ENCODE measurements at regions not wholly inside any gene's neighbourhood (a gene's known extent, or its start where the extent isn't known, plus 50 kb on each side); places are given as distances from the start of the nearest gene placed in this dataset.
"Not testable (repeated sequence)": the region's sequence is repeated elsewhere in the genome, so short reads cannot be mapped to it uniquely, and the experiment has no call there.

DNA sequence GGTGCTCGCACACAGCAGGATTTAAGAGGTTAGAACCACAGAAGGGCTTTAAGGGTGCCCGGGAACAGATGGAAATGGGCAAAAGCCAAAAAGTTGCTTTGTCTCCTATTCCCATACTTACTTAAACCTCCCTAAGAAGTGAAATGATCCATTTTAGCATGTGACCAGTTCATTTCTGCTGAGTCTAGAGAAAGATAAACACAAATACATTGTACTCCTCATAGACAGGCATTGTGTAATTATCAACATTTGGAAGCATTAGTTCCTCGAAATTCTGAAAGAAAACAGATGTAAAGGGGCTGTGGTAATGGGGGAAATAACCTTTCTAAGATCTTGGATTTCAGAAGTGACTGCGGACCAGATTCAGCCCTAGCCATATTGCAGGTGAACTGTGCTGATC is 178.3 kb downstream of the CYB561 start:
- DNase-seq = no peak

DNA sequence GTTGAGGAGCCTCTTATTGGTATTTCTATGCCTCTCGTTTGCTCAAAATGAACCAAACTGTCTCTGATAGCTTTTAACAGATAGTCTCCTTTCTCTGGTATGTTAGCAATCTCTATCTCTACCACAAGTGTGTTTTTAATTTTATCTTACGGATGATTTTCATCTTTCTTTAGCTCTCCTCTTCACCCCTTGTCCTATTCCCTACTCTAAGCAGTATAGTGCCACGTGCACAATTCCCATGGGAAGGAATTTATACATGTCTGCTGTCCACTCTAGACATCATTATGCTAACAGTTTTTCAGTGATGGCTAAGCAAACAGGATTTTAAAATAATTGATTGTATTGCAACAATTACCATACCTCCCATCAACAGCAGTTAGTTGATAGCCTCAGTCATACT is 177.3 kb downstream of the CYB561 start:
- no peak for DNase-seq

DNA sequence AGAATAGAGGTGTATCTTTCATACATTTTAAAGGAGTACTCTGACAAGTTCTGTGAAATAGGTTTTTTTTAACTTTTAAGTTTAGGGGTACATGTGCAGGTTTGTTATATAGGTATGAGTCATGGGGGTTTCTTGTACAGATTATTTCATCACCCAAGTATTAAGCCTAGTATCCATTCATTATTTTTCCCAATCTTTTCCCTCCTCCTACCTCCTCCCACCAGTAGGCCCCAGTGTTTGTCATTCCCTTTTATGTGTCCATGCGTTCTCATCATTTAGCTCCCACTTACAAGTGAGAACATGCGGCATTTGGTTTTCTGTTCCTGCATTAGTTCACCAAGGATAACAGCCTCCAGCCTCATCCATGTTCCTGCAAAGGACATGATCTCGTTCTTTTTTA is 175.5 kb downstream of the CYB561 start:
- DNase-seq = no peak

DNA sequence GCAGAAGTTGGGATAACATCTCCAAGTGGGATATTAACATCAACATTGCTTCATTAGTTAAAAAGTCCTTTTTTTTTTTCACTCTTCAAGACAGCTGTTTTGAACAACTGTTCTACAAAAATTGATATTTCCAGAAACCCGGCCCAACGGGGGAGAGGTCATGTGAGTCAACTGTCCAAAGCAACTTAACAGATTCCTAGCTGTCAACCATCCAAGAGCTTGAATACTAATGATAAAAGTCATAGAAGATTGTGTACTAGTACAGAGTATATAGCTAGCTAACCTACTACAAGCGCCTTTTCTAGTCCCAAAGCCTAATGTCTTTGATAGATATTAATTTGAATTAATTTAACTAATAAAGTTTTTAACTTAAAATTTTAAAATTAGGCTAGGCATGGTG is 172.0 kb downstream of the CYB561 start:
- DNase-seq = no peak

DNA sequence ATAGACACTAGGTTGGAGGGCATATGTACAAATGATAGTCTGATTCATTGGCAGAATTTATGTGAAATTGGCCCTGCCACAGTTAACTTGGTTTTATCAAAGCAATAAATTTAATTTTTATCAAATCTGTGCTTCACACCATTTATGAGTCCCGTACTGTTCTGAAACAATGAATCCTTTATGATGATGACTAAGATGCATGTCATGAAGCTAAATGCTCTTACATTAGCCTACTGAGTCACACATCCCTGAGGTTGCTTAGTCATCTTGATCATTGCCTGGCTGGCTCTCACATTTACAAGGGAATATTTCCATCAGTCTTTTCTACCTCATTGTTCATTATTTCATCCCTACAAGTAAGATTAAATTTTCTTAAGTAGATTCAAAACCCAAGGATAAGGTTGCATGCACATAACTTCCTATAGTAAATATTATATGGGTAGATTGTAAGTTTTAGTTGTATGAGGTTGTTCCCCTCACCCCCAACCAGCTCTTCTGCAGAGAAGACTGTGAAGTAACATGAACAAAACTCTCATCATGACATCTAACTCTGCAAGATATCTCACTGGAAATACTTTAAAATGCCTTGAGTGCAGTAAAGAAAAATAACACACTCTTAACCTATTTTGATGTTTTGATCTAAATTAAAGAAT is 170.7 kb downstream of the CYB561 start:
- DNase-seq = peak; percentile 31

DNA sequence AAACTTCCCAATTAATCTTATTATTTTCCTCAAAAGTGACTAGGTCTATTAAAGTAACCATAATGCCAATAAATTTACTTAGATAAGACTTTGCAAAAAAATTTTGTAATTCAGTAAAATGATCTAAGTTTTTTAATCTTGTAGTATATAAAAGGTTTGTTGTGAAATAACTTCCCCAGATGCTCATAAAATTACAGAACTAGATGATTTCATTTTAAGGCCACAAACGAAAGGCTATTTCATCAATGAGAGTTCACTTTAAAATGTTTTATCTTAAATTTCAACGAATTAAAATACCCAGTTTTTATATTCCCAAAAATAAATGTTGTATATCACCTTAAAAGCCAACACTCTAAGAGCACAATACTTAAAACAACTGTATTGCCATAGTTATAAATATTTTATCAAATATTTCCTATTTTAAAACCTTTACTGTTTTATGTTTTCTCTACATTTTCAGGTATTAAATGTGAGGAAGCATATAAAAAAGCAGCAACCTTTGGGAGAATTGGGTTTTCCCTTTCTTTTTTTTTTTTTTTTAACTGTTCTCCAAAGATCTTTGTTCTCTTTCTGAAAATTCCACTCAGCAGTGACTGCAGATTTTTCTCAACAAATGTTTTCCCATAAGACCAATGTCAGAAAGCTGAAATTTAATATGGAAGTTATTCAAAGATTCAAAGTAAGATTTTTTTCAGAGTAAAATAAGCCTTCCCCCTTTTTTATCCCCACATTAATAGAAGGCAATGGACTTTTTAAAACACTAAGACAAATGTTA is 169.9 kb downstream of the CYB561 start:
- no peak for DNase-seq

DNA sequence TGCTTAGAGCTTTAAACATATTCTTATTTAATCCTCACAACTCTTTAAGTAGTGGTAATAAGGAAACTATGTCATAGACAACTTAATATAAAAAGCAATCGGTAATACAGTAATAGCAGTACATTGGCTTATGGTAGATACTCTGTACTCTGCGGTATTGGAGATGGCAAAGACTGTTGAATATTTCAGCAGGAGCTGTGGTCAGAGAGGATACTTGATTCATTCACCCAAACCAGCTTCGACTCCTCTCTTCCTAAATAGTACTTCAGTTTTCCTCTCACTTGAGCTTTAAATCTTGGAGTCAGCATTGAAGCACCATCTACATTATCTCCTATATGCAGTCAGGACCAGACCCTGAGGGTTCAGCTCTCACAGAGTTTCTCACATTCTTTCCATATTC is 169.3 kb downstream of the CYB561 start:
- DNase-seq = no peak

DNA sequence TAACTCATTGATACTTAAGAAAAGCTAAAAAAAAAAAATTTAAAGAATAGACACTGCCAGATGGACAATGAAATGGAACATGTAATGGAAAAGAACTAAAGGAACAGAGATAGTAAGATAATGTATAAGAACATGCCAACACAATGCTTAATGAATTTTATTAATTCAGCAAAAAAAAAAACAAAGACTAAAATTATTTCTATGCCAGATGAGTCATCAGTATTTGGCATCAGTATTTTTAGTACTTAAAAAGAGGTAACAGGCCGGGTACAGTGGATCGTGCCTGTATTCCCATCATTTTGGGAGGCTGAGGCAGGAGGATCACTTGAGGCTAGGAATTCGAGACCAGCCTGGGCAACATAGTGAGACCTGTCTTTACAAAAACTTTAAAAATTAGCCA is 168.5 kb downstream of the CYB561 start:
- DNase-seq = no peak

DNA sequence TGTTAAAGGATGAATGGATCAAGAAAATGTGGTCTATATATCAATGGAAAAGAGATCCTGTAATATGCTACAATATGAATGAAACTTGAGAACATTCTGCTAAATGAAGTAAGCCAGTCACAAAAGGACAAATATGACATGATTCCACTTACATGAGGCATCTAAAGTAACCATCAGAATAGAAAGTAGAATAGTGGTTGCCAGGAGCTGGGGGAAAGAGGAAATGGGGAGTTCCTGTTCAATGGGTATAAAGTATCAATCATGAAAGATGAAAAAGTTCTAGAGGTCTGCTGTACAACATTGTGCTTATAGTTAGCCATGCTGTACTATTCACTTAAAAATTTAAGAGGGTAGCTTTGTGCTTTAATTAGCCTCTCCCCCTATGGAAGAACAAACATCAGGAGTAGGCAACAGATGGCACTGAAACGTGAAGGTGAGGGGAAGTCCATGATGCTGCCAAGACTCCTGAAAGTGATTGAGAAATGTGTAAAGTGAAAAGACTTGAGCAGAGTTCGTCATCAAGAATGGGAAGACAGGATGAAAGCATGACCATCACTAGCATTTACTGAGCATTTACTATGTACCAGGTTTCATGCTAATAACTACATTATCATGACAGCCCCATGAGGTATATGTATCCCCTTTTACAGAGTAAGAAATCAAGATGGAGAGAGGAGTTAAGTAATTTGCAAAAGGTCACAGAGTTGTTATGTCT is 167.2 kb downstream of the CYB561 start:
- no peak for DNase-seq

DNA sequence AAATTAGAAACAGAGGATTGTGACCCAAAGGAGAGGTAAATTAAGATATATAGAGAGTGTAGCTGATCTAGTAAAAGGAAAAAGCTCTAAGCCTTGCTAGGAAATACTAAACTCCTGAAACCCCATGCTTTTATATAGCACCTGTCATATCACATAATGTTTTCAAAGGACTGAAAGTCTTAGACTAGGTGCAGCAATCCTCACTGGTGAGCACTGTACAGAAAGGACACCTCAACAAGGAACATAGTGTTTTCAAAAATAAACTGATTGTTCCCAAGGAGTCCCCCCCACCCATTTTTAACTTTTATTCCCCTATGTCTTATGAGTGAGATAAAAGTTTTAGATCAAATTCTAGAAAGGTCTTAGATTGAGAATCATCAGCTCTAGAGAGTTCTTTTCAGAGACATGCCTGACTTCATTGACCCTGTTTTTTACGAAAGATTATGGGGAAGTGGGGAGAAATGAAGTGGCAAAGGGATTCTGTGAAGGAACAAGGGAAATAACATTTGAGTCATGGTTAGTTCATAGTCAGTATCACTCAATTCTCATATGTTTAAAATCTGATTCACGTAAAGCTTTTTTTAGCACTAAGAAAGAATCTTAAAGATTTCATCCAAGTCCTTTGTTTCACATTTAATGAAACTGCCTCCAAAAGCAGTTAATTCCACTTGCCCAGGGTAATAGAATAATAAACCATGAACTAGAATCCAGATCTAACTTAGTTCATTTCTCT is 166.4 kb downstream of the CYB561 start:
- DNase-seq = no peak

DNA sequence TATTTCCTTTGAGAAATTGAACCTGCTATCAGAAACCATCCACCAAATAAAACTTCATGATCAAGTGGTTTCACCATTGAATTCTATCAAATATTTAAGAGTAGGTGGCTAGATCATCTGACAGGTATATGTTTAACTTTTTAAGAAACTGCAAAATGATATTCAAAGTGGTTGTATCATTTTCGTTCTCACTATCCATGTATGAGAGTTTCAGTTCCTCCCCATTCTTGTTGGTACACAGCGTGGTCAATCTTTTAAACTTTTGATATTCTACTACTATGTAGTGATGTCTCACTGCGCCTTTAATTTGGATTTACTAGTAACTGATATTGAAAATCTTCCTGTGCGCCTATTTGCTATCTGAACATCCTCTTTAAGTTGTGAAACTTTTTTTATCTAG is 163.7 kb downstream of the CYB561 start:
- DNase-seq = no peak

DNA sequence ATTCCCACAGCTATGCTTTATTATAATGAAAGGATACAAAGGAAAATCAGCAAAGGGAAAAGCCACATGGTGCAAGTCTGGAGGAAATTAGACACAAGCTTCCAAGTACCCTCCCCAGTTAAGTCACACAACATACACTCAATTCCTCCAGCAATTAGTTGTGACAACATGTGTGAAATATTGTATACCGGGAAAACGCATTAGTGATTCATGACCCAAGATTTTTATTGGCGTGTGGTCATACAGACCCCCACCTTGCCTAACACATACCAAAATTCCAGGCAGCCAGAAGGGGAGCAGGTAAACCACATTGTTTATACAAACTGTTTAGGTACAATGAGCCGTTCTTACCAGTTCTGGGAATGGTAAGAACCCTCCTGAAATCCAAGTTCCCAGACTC is 160.6 kb downstream of the CYB561 start:
- no peak for DNase-seq

DNA sequence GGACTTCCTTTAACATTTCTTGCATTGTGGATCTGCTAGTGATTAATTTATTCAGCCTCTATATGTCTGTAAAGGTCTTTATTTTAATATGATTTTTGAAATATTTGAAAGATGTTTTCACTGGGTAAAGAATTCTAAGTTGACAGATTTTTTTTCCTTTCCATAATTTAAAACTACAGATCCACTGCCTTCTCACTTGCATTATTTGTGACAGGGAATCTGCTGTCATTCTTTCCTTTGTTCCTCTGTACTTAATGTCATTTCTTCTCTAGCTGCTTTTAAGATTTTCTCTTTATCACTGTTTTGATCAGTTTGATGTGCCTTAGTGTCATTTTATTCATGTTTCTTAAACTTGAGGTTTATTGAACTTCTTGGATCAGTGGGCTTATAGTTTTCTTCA is 159.9 kb downstream of the CYB561 start:
- DNase-seq = no peak

DNA sequence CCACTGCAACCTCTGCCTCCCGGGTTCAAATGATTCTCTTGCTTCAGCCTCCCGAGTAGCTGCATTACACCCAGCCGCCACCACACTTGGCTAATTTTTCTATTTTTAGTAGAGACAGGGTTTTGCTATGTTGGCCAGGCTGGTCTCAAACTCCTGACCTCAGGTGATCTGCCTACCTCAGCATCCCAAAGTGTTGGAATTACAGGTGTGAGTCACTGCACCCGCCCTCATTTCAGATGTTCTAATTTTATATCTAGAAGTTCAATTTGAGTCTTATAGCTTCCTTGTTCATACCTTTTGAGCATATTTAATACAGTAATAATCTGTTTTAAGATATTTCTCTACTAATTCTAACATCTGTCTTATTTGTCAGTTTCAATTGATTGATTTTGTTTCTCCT is 159.1 kb downstream of the CYB561 start:
- DNase-seq = not testable (repeated sequence)

DNA sequence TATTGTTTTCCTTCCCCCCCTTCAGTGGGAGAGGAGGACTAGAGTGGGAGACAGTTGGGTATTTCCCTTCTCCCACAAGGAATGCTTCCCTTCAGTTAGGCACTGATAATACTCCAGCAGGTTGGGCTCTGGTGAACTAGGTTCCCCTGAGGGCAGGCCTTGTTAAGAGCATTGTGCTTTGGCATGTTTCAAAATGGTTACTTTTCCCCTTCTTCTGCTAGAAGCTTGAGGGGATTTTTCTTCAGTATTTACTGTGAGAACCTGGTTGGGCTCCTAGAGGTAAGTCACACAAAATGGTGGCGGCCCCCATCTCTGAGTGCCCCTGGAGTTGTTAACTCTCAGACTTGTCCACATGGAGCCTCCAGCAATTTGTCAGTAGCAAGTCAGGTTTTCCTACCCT is 156.2 kb downstream of the CYB561 start:
- no peak for DNase-seq

DNA sequence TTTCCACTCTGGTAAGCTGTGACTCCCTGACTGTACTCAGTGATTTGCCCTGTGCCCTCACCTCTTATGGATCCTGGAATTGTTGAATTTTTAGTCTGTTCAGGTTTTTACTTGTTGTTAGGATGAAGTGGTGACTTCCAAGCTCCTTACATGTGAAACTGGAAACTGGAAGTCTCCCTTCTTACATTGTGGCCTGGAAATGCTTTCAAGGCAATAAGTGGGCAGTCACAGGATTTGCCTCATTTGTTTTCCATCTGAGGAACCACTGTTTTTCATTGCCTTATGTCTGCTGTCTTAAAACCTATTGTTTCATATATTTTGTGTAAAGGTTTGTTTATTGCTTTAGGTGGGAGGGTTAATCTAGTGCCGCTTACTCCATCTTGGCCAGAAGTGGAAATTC is 155.8 kb downstream of the CYB561 start:
- no peak for DNase-seq

DNA sequence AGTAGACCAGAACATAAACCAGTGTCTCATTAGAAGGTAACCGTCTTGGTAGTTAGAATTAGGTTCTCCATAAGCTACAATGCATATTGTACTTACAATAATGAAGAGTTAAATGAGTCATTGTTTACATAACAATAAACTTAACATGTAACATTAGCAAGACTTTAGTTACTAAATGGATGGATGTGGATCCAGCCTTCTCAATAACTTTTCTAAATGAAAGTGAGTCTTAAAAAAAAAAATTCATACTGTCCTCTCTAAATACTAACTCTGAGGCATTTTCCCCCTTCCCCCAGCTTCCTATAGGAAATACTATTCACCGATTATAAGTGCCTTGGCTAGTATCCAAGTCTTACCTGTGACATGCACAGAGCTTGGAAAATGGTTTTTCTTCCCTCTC is 155.3 kb downstream of the CYB561 start:
- DNase-seq = no peak

DNA sequence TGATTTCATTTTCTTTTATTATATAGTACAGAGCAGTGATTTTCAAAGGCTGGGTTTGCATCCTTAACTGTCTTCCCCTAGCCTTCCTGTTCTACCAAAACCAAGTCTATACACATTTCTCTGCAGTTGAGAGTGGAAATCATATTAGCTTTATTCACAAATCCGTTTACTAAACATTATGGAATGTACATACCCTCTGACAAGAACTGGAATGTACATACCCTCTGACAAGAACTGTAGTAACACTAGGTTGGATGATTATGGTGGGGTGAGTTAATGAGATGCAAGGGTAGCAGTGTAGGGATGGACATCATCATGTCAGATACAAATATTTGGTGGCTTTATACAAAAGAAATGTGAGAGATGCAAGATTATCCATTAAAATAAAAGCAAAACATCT is 154.8 kb downstream of the CYB561 start:
- no peak for DNase-seq

DNA sequence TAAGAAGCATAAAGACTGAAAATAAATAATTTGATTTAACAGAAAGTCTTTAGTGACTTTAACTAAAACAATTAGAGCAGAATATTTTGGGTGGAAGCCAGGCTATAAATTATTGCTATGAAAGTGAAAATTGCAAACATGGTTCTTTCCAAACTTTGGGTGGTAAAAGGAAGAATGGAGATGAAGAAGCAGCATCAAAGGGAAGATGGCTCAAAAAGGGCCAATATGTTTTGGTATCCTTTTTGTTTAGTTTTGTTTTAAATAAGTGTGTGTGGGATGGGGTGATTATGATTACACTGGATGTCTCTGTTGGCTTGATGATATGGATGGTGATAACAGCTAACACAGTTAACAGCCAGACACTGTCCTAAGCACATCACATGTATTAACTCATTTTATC is 153.7 kb downstream of the CYB561 start:
- DNase-seq = no peak

DNA sequence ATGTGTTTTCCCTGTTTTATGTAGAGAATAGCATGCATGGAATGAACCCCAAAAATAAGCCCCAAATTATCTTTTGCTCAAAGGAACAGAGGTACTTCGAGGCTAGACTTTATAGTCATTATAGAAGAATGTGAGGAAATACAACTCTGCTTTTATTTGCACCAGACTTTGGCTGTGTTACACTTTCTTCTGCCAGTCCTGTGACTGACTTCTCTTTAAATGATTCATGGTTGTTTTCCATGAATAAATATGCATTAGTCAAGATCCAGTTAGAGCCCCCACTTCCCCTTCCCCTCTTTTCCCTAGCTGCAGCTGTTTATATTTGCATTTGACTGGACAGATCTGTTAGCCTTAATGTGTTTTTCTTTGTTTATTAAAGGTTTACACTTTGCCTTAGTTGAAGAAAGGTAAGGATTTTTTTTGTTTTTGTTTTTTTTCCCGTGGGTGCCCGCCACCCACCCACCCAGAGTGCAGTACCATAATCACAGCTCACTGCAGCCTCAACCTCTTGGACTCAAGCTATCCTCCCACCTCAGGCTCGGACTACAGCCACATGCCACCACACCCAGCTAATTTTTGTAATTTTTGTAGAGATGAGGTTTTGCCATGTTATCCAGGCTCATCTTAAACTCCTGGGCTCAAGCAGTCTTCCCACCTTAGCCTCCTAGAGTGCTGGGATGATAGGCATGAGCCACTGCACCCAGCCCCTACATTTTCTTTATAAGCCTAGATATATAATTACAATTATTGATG is 152.6 kb downstream of the CYB561 start:
- DNase-seq = no peak

DNA sequence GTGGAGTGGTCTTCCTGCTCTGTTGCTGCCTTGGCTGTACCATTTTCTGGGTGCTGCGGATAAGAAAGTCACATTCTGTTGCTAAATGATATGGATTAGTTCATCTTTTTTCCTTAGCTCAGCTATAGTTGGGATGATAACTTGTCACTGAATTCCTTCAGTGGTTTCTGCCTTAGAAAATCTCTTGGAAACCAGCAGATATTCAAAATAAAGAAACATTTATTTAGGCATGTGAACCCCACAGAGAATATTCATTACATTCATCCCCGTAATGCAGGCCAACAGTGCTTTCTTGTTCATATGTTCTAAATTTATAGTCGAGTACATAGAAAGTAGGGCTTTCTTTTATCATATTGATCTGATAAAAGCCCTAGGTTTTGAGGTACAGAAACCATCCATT is 151.3 kb downstream of the CYB561 start:
- DNase-seq = no peak

DNA sequence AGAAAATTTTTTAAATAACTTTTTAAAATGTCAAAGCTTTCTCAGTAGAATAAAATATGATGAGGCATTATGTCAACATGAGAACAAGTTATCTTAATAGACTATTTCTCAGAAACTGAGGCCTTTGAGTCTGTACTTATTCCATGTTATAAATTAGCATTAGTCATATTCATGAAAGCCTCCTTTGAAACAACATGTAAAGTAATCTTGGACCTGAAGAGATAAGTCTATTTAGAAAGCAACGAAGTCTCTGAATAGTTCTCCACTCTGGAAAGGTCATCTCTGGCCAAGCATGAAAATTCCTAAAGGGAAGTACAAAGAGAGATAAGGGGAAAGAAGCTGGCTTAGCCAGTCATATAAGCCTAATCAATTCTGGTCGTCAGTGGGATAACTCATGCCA is 150.8 kb downstream of the CYB561 start:
- no peak for DNase-seq
